K562 (cell line): ENCODE measurements at regions not wholly inside any gene's neighbourhood (a gene's known extent, or its start where the extent isn't known, plus 50 kb on each side); places are given as distances from the start of the nearest gene placed in this dataset.

ENCODE experiments used
- BACH1 ChIP-seq: fragments of 200-800 bp; sonication (Bioruptor generic); IDR thresholded peaks from 2 replicates; pipeline ENCODE4 v1.6.1; 2016; ENCODE audit warnings: missing genetic modification characterization, missing compliant biosample characterization
- C11orf30 ChIP-seq: fragments of 450-650 bp; IDR thresholded peaks from 2 replicates; pipeline ENCODE4 v1.6.1; 2016; ENCODE audit warnings: low read depth, mild to moderate bottlenecking
- FOXP1 ChIP-seq: sonication (generic); formaldehyde crosslinking; IDR thresholded peaks from 2 replicates; pipeline ENCODE4 v1.8.0; 2022; ENCODE audit warnings: mild to moderate bottlenecking, missing genetic modification reagents
- FUS ChIP-seq: fragments of 200-400 bp; formaldehyde crosslinking; optimal IDR thresholded peaks from 2 replicates; pipeline ENCODE3; 2017; ENCODE audit warnings: low read depth, low read length
- GTF2A2 ChIP-seq: IDR thresholded peaks from 2 replicates; pipeline ENCODE4 v1.6.1; 2016; ENCODE audit warnings: mild to moderate bottlenecking, missing genetic modification characterization, missing compliant biosample characterization
- HEY1 ChIP-seq: fragments of 250-450 bp; sonication (Bioruptor Pico); IDR thresholded peaks from 2 replicates; pipeline ENCODE4 v1.5.0; 2020; ENCODE audit warnings: mild to moderate bottlenecking, moderate library complexity, borderline replicate concordance
- HSF4 ChIP-seq: fragments of 250-450 bp; sonication (Bioruptor Pico); IDR thresholded peaks from 2 replicates; pipeline ENCODE4 v2.1.2; 2022; ENCODE audit warnings: mild to moderate bottlenecking, moderate library complexity, borderline replicate concordance
- KLF1 ChIP-seq: fragments of 450-650 bp; IDR thresholded peaks from 2 replicates; pipeline ENCODE4 v1.6.1; 2016; ENCODE audit warnings: missing genetic modification characterization, missing compliant biosample characterization
- MTF1 ChIP-seq: fragments of 250-450 bp; sonication (Bioruptor Pico); IDR thresholded peaks from 2 replicates; pipeline ENCODE4 v1.9.0; 2021; ENCODE audit warnings: moderate library complexity, mild to moderate bottlenecking, inconsistent platforms, borderline replicate concordance
- NBN ChIP-seq: fragments of 450-650 bp; IDR thresholded peaks from 2 replicates; pipeline ENCODE4 v1.6.1; 2016; ENCODE audit warnings: low read depth, mild to moderate bottlenecking
- NFATC3 ChIP-seq: fragments of 450-650 bp; IDR thresholded peaks from 2 replicates; pipeline ENCODE4 v1.6.1; 2017; ENCODE audit warnings: mild to moderate bottlenecking
- NFIC ChIP-seq: fragments of 450-650 bp; IDR thresholded peaks from 2 replicates; pipeline ENCODE4 v1.6.1; 2017; ENCODE audit warnings: mild to moderate bottlenecking, inconsistent platforms
- NFRKB ChIP-seq: fragments of 450-650 bp; IDR thresholded peaks from 2 replicates; pipeline ENCODE4 v1.6.1; 2016; ENCODE audit warnings: low read depth
- POLR2H ChIP-seq: IDR thresholded peaks from 2 replicates; pipeline ENCODE4 v1.6.1; 2016; ENCODE audit warnings: missing genetic modification characterization, low read depth, mild to moderate bottlenecking, control low read depth, missing compliant biosample characterization, moderate library complexity
- TFAM ChIP-seq: fragments of 250-450 bp; sonication (Bioruptor Pico); conservative IDR thresholded peaks from 2 replicates; pipeline ENCODE4 v1.5.0; 2021; ENCODE audit warnings: mild to moderate bottlenecking, moderate library complexity
- TRIM28 ChIP-seq: fragments of 450-650 bp; IDR thresholded peaks from 2 replicates; pipeline ENCODE4 v1.6.1; 2017
- ZC3H11A ChIP-seq: IDR thresholded peaks from 2 replicates; pipeline ENCODE4 v1.6.1; 2012; ENCODE audit warnings: low read depth, low read length, improper control_type of control experiment
- ZEB2 ChIP-seq: fragments of 450-650 bp; IDR thresholded peaks from 2 replicates; pipeline ENCODE4 v1.6.1; 2016
- ZNF174 ChIP-seq: fragments of 250-450 bp; sonication (Bioruptor Pico); IDR thresholded peaks from 2 replicates; pipeline ENCODE4 v1.4.0; 2020; ENCODE audit warnings: mild to moderate bottlenecking
- ZNF23 ChIP-seq: fragments of 250-450 bp; sonication (Bioruptor Pico); IDR thresholded peaks from 2 replicates; pipeline ENCODE4 v1.4.0; 2020; ENCODE audit warnings: mild to moderate bottlenecking
- ZNF785 ChIP-seq: fragments of 250-450 bp; sonication (Bioruptor Pico); IDR thresholded peaks from 2 replicates; pipeline ENCODE4 v1.4.0; 2020; ENCODE audit warnings: mild to moderate bottlenecking
- TF ChIP-seq, protein P1 (sequence below): fragments of 450-650 bp; formaldehyde crosslinking; conservative IDR thresholded peaks from 2 replicates; pipeline ENCODE4 v1.4.0; 2022; ENCODE audit warnings: mild to moderate bottlenecking, missing genetic modification characterization
- TF ChIP-seq, protein P2 (sequence below): sonication (generic); formaldehyde crosslinking; IDR thresholded peaks from 2 replicates; pipeline ENCODE4 v1.5.0; 2020; ENCODE audit warnings: missing genetic modification reagents
- TF ChIP-seq, protein P3 (sequence below), 3 experiments: fragments of 200-800 bp in 1 of 3; sonication (Bioruptor generic) in 1 of 3; sonication (generic) in 1 of 3; formaldehyde crosslinking in 1 of 3; IDR thresholded peaks; 2 replicates each; pipeline versions ENCODE4 v1.6.1 to v1.8.0; 2016 to 2022; ENCODE audit warnings: mild to moderate bottlenecking in 2 of 3, missing compliant biosample characterization in 2 of 3, missing genetic modification characterization in 2 of 3, missing genetic modification reagents in 1 of 3
- TF ChIP-seq, protein P4 (sequence below), 2 experiments: fragments of 250-450 bp in 1 of 2; fragments of 450-650 bp in 1 of 2; sonication (Bioruptor Pico) in 1 of 2; IDR thresholded peaks; 2 replicates each; pipeline versions ENCODE4 v1.6.1 to v1.8.0; 2016 to 2021; ENCODE audit warnings: mild to moderate bottlenecking in 2 of 2, moderate library complexity in 2 of 2, missing compliant biosample characterization in 1 of 2, missing genetic modification characterization in 1 of 2
- TF ChIP-seq, protein P5 (sequence below): fragments of 250-450 bp; sonication (Bioruptor Pico); IDR thresholded peaks from 2 replicates; pipeline ENCODE4 v1.4.0; 2020; ENCODE audit warnings: borderline replicate concordance

DNA sequence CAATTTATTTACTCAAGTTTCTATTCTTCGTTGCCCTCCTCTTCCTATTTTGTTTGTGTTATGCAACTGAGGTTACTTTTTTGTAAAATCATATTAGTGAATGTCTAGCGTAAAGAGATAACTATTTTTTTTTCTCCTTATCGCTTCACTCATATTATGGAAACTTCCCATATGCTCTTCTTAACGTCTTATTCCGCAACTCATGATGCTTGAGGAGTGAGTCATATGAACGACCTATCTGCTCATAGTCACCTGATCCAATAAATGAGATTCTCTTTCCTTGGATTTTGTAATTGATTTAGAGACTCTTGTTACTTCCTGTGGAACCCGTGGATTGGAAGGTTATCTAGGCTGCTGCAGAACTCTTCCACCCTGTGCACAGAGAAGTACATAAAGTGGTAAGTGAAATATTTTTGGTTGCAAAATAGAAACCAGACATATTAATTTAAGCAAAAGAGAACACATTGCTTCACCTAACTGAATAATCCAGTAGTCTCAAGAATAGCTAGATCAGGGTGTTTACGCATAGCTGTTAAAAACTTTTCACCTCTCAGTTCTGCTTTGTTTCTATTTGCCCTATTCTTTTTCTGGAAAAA lies 719.3 kb upstream of the SGO1 start (continued):
- TF ChIP-seq ZNF174 (CRISPR knock-in tag) (no peak), NFATC3 (no peak; the same call in 1 of the 2 replicates), ZNF785 (CRISPR knock-in tag) (no peak), FUS (no peak), KLF1 (tag) (no peak), NFRKB (peak; percentile 26; the same call in 1 of the 2 replicates), ZEB2 (0 out of 2 replicates have a peak, but pooled peaks have one; percentile 13), MTF1 (CRISPR knock-in tag) (no peak), TRIM28 (no peak), ZC3H11A (no peak), ZNF23 (no peak), POLR2H (no peak), FOXP1 (CRISPR knock-in tag) (no peak), C11orf30 (0 out of 2 replicates have a peak, but pooled peaks have one; percentile 12), BACH1 (0 out of 2 replicates have a peak, but pooled peaks have one; percentile 30), GTF2A2 (tag) (no peak), HSF4 (CRISPR knock-in tag) (no peak), TFAM (CRISPR knock-in tag) (no peak), NBN (no peak), HEY1 (CRISPR knock-in tag) (no peak), NFIC (peak; percentile 20; the same call in 1 of the 2 replicates)
- TF ChIP-seq, protein P1, sequence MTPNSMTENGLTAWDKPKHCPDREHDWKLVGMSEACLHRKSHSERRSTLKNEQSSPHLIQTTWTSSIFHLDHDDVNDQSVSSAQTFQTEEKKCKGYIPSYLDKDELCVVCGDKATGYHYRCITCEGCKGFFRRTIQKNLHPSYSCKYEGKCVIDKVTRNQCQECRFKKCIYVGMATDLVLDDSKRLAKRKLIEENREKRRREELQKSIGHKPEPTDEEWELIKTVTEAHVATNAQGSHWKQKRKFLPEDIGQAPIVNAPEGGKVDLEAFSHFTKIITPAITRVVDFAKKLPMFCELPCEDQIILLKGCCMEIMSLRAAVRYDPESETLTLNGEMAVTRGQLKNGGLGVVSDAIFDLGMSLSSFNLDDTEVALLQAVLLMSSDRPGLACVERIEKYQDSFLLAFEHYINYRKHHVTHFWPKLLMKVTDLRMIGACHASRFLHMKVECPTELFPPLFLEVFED (CRISPR knock-in tag), result no peak
- TF ChIP-seq, protein P2, sequence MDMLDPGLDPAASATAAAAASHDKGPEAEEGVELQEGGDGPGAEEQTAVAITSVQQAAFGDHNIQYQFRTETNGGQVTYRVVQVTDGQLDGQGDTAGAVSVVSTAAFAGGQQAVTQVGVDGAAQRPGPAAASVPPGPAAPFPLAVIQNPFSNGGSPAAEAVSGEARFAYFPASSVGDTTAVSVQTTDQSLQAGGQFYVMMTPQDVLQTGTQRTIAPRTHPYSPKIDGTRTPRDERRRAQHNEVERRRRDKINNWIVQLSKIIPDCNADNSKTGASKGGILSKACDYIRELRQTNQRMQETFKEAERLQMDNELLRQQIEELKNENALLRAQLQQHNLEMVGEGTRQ (CRISPR knock-in tag), result 0 out of 2 replicates have a peak, but pooled peaks have one; percentile 7
- TF ChIP-seq, protein P3, sequence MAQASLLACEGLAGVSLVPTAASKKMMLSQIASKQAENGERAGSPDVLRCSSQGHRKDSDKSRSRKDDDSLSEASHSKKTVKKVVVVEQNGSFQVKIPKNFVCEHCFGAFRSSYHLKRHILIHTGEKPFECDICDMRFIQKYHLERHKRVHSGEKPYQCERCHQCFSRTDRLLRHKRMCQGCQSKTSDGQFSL (CRISPR knock-in tag; IDR thresholded peaks at IDR 0.05), result no peak
- TF ChIP-seq, protein P3 (tag; IDR thresholded peaks at IDR 0.05), result no peak
- TF ChIP-seq, protein P4, sequence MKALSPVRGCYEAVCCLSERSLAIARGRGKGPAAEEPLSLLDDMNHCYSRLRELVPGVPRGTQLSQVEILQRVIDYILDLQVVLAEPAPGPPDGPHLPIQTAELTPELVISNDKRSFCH (CRISPR knock-in tag; IDR thresholded peaks at IDR 0.05), result no peak
- TF ChIP-seq, protein P4 (tag; IDR thresholded peaks at IDR 0.05), result no peak
- TF ChIP-seq, protein P5, sequence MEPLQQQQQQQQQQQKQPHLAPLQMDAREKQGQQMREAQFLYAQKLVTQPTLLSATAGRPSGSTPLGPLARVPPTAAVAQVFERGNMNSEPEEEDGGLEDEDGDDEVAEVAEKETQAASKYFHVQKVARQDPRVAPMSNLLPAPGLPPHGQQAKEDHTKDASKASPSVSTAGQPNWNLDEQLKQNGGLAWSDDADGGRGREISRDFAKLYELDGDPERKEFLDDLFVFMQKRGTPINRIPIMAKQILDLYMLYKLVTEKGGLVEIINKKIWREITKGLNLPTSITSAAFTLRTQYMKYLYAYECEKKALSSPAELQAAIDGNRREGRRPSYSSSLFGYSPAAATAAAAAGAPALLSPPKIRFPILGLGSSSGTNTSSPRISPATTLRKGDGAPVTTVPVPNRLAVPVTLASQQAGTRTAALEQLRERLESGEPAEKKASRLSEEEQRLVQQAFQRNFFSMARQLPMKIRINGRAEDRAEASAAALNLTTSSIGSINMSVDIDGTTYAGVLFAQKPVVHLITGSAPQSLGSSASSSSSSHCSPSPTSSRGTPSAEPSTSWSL (CRISPR knock-in tag), result no peak
